HG03442 (cell line): ENCODE measurements at regions not wholly inside any gene's neighbourhood (a gene's known extent, or its start where the extent isn't known, plus 50 kb on each side); places are given as distances from the start of the nearest gene placed in this dataset.
"Not testable (repeated sequence)": the region's sequence is repeated elsewhere in the genome, so short reads cannot be mapped to it uniquely, and the experiment has no call there.

Source experiments
- ATAC-seq: cut with Tn5 transposase; IDR thresholded peaks from one replicate; pipeline ENCODE4 v1.9.1; 2021; ENCODE audit warnings: mild to moderate bottlenecking, moderate library complexity; ENCODE audit not compliant: unreplicated experiment

DNA sequence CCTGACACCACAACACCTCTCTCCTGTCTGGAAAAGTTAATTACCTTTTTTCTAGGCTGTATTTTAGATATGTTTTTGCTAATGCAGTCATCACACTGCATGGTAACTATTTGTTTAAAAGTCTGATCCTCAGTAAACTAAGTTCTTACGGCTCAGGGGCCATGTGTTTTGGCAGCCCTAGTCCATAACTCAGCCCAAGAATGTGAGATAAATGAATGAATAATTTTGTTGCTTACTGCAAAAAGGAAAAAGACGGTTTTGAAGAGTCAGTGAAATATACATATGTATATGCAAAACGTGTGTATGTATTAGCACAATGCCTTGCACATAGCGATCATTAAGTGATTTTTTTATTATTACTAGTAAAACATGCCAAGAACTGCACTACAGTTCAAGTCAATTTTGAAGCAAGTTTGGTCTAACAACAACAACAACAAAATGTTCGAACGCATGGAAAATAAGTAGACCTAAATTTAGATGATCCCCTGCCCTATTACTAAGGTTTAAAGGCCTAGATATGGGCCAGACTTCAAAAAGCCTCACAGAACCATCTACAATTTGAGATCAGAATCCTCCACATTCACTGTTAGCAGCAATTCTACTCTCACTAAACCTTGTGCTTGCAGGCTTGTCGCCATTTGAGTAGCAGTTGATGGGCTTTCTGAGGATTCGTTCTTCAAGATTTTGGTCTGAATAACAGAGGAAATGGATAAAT, 140.0 kb downstream of the NDUFA12 start:
- ATAC-seq, result no peak

DNA sequence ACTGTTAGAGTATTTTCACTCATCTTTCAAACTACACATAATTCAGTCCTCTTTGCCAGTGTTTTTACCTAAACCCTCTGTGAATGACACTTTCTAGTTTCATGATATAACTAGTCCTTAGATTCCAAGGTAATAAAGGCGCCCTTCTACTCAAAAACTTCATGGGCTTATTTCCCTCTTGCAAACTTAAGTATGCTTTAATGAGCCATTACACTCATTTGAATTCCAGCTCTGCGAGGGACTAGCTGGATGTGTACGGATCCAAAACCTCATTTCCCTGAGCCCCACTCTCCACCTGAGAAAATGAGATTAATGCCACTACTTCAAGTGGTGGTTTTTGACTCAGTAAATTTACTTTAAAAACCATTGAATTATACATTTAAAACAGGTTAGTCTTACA, 141.1 kb downstream of the NDUFA12 start:
- no peak for ATAC-seq

DNA sequence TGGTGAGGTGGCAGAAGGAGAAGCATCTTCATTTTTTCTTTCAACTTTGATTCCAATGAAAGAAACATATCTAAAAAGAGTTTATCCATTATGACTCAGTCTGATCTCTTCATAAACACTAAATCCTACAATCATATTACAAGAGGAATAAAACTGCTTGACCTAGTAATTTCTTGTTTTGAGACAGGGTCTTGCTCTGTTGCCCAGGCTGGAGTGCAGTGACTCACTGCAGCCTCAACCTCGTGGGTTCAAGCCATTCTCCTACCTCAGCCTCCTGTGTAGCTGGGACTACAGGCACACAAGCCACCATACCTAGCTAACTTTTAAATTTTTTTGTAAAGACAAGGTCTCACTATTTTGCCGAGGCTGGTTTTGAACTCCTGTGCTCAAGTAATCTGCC, 147.2 kb downstream of the NDUFA12 start:
- ATAC-seq, result no peak

DNA sequence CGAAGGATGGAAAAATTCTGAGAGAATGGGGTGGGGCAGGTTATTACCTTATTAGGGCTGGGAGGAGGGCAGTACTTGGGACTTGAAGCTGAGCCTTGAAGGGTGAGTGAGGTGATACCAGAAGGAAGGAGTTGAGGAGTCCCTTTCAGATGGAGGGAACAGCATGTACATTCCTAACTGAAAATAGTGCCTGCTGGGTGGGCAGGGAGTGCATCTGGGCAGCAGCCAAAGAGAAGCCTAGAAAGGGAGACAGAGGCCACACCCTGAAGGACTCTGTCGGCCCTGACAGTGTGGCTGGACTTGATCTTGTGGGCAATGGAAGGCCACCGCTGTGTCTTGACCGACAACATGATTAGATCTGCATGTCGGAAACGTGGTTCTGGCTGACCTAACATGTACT, 147.6 kb downstream of the NDUFA12 start:
- no peak for ATAC-seq

DNA sequence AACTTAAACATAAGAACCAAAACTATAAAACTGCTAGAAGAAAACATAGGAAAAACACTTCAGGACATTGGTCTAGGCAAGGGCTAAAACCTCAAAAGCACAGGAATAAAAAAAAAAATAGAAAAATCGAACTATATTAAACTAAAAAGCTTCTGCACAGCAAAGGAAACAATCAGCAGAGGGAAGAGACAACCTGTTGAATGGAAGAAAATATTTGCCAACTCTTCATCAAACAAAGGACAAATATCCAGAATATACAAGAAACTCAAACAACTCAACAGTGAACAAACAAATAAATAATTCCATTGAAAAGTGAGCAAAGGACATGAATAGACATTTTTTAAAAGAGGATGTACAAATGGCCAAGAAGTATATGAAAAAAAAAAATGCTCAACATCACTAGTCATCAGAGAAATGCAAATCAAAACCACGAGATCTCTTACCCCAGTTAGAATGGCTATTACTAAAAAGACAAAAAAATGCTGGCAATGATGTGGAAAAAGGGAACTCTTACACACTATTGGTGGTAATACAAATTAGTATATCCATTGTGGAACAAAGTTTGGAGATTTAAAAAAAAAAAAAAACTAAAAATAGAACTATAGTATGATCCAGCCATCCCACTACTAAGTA, 152.0 kb downstream of the NDUFA12 start:
- ATAC-seq, result no peak

DNA sequence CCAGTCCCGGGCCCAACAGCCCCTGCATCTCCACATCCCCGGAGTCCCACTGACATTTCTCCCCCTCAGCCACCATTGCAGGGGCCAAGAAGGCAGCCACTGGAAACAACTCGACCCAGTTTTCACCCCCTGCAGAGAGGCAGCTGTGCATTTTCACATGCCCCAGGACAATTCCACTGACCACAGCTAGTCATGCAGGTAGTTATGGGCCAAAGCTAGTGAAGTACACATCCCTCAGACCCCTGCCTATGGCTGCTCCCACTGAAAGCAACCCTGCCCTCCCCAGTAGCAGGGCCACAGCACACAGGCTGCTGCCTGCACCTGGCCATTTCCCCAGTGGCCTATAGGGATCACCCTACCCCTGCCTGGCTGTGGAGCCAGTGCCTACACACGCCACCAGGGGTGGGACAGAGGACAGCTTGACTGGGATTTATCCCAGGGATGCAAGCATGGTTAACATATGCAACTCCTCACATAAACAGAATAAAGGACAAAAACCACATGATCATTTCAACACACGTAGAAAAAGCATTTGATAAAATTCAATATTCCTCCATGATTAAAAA, 154.0 kb downstream of the NDUFA12 start:
- no peak for ATAC-seq

DNA sequence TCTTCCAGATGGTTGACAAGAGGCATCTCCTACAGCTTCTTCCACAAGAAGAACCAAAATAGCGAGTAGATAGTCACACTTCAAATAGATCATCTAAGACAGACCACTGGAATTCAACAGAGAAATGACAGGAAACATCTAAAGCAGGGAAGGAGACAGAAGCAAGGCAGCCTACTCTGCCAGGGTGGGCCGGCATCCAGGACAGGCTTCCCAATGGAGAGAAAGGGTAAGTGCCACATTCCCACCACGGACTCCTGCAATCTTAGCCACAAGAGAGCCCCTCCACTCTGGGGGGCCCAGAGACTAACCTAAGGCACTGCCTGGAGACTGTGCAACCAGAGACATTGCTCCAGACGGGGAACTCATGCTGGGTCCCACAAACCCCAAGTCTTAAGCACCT, 154.5 kb downstream of the NDUFA12 start:
- no peak for ATAC-seq

DNA sequence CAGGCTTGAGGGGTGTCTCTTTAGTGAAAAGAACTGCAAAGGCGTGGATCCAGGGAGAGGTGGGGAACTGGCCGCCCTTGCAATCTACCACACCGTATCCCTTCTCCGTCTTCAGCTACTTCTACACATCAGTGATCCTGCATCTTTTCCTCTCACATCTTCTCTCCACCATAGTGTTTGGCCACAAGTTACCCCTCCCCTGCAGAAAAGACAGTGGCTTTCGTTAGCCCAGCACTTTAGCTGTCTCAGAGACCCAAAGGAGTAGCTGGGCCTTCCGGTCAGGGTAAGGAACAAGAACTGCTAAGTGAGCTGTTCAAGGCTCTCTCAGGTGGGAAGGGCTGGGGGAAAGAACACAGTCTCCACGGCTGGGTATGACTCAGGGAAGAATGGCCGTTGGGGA, 158.4 kb downstream of the NDUFA12 start:
- ATAC-seq, result no peak

DNA sequence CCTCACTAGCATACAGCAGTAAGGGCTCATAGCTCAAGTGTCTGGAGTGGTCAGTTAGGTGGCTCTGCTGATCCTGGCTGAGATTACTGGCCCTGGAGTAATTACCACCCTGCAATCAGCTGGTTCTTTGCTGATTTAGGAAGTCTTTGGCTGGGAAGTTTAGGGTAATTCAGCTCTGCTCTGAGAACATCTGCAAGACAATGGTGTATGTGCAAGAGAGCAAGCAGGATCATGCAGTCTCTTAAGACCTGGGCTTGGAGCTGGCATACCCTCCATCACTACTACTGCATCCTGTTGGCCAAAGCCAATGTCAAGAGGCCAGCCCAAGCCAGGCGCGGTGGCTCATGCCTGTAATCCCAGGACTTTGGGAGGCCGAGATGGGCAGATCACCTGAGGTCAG, 159.0 kb downstream of the NDUFA12 start:
- ATAC-seq, result no peak

DNA sequence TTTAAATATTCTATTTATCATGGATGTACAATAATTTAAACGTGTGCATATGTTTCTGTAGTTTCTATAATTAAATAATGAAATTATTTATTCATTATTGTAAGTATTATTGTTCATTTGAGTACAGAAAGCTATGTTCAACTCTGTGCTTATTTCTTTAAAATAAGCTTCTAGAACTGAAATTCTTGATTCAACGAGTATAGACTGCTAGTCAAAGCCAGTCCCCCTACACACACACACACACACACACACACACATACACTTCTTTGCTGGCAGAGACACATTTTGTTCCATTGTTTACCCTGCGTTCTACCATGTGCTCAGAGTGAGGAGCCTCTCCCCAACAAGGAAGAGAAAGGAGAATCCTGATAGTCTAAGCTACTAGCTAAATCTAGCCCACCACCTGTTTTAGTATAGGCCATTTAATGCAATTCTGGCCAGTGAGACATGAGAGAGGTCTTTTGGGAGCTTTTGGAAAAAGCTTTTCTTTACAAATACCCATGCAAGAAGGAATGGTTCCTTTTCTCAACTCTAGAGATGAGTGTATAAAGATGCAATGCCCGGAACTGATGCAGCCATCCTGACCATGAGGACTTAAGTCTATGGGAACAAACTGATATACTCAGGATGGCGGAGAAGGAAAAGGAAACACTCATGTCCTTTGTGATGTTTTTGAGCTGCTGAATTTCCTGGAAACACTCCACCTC, 161.4 kb downstream of the NDUFA12 start:
- ATAC-seq, result no peak

DNA sequence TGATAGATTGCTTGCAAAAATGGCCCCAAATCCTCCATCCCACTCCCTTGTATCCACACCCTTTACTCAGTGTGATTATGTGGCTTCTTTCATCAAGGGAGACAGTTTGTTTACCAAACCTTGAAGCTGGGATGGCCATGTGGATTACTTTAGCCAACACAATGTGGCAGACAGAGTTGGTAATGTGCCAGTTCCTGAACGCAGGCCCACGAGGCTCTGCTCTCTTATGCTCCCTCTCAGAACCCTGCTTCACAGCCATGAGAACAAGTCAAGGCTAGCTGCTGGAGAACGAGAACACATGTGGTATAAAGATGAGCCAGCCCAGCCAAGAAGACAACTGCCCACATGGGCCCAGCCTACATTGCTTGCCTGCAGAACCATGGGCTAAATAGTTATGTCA, 162.3 kb downstream of the NDUFA12 start:
- ATAC-seq, result no peak

DNA sequence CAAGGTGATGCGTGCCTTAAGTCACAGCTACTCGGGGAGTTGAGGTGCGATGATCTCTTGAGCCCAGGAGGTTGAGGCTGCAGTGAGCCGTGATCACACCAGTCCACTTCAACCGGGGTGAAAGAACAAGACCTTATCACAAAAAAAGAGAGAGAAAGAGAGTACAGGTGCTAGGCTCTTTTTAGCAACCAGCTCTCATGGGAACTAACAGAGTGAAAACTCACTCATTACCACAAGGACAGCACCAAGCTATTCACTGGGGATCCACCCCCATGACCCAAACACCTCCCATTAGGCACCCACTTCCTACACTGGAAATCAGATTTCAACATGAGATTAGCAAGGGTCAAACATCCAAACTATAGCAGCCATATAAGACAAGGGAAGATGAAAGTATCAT, 164.2 kb downstream of the NDUFA12 start:
- ATAC-seq, result peak; percentile 87

DNA sequence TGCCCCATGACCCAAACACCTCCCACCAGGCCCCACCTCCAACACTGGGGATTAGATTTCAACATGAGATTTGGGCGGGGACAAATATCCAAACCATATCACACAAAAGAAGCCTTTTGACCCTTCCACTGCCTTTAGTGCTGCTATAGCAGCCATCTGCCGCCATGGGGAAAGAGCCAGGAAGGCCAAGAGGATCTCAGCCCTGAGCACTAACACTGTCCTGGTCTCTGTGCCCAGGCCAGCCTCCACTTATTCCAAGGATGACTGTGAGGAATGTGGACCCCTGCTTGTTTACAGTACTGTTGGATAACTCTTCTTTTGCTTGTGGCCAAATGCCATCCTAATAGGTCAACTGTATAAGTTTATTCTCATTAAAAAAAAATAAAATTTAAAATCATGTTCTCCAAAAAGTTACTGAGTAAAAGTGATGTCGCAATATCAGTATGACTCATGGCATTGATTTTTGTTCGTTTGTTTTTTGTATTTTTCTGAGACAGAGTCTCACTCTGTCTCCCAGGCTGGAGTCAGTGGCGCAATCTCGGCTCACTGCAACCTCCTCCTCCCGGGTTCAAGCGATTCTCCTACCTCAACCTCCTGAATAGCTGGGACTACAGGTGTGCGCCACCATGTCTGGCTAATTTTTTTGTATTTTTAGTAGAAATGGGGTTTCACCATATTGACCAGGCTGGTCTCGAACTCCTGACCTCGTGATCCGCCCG, 166.4 kb downstream of the NDUFA12 start:
- not testable (repeated sequence) for ATAC-seq

DNA sequence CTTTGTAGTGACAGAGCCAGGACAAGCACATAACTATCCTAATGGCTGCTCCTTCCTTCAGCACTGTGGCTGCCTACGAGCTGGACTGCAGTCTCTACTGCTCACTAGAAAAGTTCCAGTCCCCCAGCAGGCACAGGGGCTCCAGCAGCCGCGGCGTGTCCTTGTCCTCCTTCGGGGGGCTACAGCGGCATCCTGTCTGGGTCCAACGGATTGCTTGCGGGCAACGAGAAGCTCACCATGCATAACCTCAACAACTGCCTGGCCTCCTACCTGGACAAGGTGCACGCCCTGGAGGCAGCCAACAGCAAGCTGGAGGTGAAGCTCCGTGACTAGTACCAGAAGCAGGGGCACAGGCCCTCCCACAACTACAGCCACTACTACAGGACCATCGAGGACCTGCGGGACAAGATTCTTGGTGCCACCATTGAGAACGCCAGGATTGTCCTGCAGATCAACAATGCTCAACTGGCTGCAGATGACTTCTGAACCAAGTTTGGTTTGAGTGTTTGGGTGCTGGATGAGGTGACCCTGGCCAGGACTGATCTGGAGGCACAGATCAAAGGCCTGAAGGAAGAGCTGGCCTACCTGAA, 169.4 kb downstream of the NDUFA12 start:
- ATAC-seq, result no peak

DNA sequence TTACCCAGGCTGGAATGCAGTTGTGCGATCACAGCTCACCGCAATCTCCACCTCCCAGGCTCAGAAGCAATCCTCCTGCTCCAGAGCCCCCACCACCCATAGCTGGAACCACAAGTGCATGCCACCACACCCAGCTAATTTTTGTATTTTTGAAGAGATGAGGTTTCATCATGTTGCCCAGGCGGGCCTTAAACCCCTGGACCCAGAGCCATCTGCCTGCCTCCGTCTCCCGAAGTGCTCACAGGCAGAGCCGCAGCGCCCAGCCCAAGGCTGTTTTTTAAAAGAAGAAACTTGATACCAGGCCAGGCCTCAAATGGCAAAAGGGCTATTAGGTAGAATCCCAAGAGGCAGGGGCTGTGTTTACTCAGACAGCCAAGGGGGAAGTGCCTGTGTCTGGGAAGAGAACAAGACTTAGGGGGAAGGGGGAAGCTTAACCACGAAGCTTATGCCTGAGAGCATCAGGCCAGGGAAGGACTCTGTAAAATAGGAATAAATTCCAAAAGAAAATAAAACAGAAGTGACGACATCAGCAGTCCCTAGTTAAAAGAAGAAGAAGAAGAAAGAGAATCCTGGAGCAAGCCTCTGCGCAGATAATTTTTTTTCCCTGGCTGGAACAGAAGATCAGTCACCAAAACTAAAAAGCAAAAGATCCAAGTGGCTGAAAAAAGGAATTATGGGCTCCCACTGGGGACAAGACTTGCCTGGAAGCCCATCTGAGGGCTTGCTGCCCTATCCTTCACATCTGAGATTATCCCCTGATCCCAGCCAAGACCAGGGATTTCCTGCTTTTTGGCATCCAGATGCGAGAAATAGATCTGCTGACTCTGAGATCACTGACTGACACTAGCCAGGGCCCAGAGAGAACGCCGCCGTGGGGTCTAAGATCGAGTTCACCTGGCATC, 170.5 kb downstream of the NDUFA12 start:
- ATAC-seq, result no peak

DNA sequence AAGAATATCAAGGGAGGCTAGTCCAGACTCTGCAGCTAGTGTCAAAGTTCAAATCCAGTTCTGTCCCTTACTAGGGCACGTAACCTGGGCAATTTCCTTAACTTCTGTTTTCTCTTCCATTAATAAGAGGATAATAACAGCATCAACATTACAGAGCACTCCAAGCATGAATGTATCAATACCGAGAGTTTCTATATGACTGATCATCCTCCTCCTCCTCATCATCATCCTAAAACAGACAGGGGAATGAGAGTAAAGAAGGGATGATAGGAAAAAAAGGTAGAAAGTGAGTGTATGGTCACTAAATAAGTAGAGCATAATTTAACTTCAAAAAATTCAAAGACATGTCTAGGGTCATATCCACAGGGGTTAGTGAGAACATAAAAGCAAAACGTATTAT, 171.4 kb downstream of the NDUFA12 start:
- no peak for ATAC-seq

DNA sequence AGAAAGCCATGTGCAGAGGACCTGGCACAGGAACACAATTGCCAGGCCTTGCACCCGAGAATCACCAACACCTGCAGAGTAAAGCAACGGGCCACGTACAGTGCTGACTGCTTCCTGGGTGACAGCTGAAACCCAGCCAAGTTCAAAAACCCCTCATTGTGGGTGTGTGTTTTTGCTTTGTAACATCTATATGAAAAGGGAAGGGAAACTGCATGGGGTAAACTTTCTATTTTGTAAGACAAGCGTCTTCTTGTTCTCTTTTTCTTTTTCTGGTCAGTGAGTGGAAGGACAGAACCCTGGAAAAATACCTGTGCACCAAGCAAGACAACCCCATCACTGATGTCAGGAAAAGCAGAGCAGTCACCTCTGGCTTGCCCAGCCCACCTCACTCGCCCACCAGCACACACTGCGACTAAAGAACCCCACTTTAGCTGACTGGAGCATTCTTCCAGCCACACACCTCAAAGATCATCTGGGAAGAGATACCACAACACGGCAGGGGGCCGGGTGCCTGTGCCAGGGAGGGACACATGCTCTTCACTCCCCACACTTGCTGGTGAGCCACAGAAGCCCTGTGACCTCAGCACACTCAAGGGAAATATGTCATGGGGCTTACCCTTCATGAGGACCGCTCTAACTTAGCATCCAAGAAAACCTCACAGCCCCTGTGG, 172.3 kb downstream of the NDUFA12 start:
- ATAC-seq, result peak; percentile 86

DNA sequence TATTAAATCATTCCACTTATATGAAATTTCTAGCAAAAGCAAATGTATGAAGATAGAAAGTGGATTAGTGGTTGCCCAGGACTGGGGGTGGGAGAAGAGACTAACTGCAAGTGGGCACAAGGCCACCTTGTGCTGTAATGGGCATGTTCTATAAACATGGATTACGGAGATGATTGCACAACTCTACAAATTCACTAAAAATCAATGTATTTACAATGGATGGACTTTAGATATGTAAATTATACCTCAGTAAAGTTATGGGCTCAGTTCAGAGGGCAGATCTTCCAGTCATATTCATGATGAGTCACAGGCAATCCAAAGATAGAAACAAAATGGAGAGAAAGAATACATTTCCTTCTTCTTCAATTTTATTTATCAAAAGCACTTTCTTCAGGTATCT, 173.9 kb downstream of the NDUFA12 start:
- no peak for ATAC-seq

DNA sequence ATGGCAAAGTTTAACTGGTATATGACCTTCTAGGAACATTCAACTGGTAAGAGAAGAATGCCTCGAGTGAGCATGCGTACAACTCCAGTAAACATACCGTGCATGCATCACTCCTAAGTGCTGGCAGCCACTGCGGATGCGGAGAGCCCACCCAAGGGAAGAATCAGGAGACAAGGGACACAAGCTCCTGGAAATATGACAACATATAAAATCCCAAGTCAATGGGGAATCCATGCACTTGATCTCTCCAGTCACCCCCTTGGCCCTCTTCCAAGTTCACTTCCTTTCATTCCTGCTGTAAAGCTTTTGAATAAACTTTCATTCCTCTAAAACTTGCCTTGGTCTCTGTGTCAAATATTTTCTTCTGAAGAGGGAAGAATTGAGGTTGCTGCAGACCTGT, 168.7 kb upstream of the TMCC3 start:
- ATAC-seq, result no peak
